GM19395 (cell line): ENCODE measurements at regions not wholly inside any gene's neighbourhood (a gene's known extent, or its start where the extent isn't known, plus 50 kb on each side); places are given as distances from the start of the nearest gene placed in this dataset.

Source experiments
- ATAC-seq: cut with Tn5 transposase; IDR thresholded peaks from one replicate; pipeline ENCODE4 v1.9.1; 2021; ENCODE audit warnings: mild to moderate bottlenecking, moderate library complexity; ENCODE audit not compliant: unreplicated experiment

DNA sequence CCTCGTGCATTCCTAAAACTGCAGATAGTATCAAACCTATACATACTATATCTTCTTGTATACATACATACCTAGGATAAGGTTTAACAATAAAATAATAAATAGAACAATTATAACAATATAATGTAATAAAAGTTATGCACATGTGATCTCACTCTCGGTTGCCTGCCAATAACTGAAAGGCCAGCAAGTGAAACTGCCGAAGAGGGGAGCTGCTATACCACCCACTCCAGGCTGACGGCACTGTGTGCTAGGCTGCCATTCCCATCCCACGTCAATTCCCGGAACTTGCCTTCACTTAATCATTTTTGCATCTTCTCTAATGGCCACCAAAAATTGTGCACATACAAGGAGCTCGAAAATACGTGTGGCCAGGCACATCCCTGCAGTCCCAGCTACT lies 451.1 kb upstream of the FAT1 start:
- no peak for ATAC-seq

DNA sequence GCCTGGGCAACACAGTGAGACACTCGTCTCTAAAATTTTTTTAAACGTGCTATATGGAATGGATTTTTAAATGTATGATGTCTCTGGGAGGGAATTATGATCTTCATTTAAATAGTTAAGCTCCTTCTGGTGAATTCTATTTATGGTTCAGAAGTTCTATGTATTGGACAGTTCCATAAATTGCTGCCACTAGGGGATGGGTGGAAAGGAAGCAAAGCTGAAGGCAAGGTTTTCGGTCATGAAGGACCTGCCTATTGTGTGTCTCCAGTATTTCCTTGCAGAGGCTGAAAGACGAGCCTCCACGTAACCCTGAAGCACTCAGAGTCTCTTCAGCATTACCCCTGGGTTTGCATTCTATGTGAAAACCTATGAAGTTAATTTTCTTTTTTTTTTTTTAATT lies 451.5 kb upstream of the FAT1 start:
- no peak for ATAC-seq

DNA sequence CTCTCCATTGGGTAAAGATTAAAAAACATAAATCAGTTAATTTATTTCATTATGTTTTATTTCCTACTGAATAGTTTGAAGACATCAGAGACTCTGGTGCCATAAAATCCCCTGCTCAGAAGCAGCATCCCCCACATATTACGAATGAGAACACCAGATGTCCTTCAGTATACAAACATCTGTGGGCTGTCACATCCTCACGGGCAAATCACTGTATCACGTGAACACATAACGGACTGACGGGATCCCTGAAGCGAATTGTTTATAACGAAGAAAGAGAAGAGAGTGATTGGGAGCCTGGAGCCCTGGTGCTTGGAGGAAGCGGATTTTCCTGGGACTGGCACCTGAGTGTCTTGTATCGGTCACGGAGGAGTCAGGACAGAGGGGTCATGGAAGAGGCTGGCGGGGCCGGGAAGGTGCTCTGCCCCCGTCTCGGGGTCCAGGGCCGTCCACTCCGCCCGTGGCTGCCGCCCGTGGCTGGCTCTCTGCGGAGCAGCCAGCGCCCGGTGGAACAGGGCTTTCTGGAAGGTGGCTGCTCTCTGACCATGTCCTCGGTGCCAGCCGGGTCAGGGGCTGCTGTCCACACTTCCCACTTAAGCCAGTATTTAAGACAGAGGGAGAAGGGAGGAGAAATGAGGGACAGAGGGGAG lies 452.7 kb upstream of the FAT1 start:
- no peak for ATAC-seq

DNA sequence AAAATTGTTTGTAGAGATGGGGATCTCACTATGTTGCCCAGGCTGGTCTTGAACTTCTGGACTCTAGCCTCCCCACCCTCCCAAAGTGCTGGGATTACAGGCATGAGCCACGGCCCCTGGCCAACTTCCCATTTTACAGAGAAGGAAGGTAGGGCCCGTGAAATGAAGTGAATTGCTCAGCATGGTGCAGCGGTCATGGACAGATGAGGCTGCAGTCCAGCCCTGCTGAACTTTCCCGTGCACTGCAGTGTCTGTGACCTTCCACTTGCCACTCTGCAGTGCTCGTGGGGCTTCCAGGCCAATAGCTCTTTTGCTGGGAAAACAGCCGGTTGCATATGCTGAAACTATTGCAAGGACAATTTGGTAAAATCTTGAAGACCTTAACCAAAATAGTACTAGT lies 454.4 kb upstream of the FAT1 start:
- ATAC-seq = no peak

DNA sequence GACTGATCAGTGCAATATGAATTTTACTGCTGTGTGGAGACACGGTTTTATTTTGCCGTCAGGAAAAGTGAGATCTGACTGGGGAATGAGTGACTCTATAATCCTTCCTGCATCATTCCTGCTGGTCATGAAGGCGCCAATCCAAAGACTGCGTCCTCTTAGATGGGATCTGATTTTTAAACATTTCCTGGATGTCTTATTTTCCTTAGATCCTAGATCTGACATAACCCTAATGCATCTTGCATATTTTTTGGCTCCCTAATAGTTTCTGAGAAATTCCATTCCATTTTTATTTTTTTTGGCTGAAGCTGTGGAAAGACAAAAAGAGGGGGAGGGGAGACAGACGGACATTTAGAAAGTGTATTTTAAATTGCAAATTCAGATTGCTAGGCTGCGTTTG lies 454.9 kb upstream of the FAT1 start:
- no peak for ATAC-seq

DNA sequence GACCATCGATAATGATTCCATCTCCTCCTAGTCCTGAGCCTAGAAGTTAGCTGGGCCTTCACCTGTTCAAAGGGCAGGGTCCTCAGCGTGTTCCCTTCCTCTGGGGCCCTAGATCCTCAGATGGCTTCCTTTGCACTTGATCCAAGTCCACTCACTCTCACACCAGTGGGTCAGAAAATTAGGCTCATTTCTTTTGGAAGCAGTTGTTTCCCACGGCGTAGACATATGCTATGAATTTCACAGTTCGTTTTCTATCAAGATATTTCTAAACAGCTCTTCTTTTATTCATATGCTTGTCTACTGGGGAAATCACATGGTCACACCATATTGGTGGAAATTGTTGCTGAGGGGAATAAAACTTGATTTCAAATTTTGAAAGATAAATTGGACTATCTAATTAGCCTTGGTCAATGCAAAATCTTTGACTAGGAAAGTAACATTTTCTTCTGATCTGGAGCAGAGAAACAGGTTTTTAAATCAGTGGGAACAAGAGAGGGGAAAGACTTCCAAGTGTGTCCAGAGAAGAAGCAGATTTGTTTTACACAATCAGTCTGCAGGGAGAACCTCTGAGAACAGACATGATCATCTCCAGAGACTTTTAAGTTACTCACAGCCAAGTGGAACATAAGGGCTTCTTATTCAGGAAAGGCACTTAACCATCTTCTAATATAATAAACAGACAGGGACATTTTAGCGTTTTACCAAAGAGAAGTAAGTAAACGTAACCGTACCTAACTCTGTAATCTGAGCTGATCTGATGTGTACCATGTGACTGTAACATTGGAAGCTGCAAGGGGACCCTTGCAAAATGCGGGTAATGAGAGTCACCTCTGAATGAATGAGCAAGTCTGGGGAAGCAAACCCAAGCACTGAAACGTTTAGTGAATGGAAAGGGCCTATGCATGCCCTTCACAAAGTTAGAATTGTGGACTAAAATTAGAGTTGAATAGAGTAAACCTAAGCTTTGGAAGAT lies 455.7 kb upstream of the FAT1 start:
- no peak for ATAC-seq

DNA sequence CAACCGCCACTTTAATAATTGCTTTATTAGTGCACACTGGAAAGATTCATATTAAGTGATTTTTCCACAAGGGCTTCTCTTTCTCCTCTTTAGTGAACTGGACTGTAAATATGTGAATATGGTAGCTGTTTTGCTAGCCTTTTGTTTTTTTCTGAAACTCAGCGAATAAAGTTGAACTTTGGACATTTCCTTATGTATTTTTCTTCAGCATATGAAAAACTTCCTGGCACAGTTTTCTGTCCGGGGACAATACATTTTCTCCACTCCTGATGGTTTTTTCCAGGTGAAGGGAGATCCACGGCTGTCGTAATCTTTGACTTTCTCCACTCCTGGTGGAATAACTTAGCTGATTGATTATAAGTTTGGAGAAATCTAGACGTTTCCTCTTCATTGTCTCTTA lies 457.4 kb upstream of the FAT1 start:
- no peak for ATAC-seq

DNA sequence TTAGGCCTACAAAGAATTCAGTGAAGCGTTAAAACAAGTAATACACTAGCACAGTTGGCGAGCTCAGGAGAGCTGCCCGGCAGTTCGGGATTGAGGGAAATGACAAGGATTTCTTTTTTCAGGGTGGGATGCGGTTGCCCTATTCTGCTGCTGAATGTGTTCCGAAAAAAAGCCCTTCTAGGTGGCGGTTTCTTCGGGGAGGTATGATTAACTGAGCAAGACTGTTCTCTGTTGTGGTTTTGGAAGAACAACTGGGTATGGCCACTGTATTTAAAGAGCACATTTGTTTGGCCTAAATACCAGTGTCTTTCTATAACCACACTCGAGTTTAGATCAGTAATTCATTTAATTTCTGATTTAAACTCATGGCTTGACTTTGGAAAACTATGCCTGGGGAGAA lies 459.7 kb upstream of the FAT1 start:
- ATAC-seq = no peak

DNA sequence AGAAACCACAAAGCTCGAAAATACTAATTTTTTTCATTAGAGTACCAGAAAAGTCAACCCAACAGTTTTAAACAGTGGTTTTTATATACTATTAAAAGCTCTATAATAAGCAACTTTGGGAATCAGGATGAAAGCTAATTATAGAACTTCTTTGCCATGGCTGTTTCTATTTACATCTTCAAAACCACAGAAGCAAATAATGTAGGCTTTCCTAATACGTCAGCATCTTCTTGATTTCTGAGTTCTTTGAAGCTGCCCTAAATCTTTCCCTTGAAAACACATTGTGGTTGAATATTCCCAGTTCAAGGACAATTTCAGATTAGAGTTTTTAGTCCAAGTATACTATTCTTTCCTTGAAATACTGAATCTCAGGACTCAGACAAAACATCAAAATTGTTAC lies 460.2 kb upstream of the FAT1 start:
- no peak for ATAC-seq

DNA sequence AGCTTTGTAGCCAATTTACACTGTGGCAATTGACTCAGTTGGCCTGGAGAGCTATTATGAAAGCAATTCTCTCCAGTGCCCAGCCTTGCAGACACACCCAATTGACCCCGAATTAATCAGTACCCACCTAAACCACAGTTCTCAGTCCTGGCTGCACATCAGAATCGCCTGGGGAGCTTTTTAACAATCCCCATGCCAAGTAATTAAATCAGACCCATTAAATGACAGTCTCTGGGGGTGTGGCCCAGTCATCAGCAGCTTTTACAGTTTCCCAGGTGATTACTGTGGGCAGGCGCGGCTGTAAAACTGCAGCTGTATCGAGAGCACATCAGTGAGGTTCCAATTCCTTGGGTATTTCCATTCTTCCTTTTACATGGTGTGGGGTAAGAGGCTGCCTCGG lies 460.9 kb upstream of the FAT1 start:
- no peak for ATAC-seq

DNA sequence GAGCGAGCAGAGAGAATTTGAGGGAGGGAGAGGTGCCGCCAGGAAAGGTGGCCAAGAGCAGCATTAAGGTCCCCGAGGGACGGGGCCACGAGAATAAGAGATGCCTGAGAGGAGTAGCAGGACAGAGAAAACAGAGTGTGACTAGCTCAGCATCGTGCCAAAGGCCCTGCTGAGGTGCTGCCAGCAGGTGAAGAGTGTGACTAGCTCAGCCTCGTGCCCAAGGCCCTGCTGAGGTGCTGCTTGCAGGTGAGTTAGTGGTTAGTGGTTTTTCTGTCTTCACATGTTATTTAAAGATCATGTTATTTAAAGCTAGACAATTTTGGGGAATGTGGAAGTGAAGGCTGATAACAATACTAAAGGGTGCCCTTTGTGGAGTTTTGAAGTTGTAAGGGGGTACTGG lies 464.5 kb upstream of the FAT1 start:
- ATAC-seq = no peak

DNA sequence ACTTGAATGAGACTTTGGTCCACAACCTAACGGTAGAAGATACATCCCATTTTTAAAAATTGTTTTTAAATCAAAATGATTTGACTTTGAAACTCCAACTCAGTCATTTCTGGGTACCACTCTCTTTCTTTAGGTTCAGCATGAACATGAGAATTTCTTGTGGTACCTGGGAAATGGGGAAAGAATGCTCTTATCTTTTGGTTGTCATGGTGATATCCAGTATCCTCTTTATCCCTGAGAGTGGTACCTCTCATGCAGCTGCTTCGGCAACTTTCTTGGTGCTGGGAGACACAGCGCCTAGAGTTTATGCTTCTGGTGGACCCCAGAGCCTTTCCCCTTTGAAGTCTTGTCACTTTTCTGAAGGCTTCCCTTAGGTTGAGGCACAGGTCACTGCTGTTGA lies 465.1 kb upstream of the FAT1 start:
- no peak for ATAC-seq

DNA sequence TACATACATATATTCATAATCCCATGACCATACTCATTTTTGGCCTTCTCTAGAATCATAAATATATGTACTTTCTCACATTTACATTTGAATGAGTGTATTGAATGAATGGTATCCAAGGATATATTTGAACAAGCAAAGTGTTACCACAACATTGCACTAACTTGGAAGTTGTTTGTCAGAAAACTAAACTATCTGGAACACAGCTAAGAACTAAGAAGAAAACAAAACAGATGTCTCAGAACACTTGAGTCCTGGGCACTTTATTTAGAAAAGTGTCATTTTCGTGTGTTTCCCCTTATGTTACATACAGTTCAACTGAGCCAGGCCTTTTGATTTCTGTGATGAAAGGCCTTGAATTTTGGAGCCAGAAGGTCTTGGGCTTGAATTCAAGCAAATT lies 466.7 kb upstream of the FAT1 start:
- no peak for ATAC-seq

DNA sequence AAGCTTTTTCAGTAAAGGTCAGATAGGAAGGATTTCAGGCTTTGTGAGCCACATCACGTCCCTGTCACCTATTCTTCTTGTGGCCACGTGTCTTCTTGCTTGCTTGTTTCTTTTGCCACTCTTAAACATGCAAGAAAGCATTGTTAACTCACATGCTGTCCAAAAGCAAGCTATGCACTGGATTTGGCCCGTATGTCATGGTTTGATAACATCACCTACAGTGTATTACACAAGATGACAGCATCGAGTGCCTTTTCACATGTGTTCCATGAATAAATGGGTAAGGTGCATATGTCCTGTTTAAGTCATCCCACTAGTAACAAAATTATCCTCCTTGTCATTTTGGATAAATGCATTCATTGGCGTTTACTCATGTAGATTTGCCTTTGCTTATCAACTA lies 468.0 kb upstream of the FAT1 start:
- ATAC-seq = no peak

DNA sequence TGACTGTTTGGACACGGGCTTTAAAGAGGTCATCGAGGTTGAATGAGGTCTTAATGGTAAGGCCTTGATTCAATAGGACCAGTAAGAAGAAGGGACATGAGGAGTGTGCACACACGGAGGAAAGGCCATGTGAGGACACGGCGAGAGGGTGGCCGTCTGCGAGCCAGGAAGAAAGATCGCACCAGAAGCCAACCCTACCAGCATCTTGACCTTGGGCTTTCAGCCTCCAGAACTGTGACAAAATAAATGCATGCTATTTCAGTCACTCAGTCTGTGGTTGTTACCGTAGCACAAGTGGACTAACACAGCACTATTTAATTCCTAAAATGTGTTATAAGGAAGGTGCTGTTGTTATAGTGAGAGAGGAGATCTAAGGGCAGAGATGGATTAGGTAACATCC lies 468.6 kb upstream of the FAT1 start:
- ATAC-seq = no peak

DNA sequence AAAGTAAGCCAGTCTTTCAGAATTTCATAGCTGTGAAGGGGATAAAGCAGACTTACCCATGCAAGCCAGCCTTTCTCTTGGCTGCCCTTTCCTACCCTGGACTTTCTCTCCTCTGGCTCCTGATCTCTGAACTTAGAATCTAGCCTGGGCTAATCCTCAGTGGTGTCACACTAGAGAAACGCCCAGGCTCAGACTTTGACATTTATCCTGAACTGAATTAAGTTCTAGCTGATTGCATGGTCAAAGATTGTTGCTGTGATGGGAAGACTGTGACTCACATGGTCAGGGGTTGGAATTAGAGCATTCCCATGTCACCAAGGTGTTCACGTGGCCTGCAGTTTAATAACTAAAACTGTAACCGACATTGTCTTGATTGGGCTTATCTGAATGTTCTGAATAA lies 469.5 kb upstream of the FAT1 start:
- no peak for ATAC-seq

DNA sequence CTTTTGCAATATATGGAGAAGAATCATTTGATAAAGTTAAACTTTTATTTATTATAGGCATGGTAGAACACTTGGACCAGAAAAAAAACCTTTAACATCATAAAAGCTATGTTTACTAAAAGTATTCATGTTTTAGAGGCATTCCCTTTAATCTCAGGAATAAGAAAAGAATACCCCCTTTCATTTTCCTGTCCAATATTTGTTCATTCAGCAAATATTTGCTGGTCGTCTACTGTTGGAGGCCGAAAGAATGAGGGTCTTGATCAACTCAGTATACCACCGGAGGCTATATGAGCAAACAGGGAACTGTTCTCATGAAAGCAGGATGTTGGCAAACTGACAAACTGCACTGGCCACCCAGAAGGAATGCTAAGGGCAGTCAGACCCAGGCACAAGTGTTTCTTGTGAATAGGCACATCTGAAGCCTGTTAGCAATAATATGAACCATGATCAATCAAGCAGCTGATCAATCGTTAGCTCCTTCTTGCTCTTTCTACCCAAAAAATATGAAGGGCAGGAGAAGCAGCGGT lies 480.8 kb upstream of the FAT1 start:
- no peak for ATAC-seq

DNA sequence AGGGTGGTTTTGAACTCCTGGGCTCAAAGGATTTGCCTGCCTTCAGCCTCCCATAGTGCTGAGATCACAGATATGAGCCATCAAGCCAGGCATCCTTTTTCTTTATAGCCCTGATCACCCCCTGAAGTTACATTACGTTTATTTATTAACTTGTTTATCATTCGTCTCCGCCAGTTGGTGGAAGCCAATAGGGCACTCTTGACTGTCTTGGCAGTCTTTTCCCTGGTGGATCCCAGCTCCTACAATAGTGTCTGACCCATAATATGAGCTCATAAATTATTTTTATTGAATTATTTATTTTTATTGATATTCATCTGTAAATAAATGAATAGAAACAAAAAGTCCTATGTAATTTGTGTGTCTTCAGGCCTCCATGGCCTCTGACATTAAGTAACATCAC lies 484.3 kb upstream of the FAT1 start:
- ATAC-seq = no peak

DNA sequence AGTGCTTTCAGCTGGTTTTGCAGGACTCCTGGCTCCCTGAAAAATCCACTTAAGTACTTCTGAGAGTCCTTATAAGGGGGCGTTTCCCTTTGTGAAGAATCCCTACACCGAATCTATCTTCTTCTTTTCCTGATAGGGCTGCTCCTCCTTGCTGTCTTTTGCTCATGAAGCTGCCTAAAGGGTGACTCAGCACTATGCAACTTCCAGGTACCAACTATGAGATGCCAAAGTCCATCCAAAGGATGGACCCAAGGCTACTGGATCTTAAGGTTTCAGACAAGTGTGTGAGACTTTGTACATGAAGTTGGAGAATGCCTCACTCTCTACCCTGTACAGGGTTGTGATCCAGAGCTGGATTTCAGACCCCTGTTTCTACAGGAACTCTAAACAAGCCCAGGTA lies 485.0 kb upstream of the FAT1 start:
- no peak for ATAC-seq

DNA sequence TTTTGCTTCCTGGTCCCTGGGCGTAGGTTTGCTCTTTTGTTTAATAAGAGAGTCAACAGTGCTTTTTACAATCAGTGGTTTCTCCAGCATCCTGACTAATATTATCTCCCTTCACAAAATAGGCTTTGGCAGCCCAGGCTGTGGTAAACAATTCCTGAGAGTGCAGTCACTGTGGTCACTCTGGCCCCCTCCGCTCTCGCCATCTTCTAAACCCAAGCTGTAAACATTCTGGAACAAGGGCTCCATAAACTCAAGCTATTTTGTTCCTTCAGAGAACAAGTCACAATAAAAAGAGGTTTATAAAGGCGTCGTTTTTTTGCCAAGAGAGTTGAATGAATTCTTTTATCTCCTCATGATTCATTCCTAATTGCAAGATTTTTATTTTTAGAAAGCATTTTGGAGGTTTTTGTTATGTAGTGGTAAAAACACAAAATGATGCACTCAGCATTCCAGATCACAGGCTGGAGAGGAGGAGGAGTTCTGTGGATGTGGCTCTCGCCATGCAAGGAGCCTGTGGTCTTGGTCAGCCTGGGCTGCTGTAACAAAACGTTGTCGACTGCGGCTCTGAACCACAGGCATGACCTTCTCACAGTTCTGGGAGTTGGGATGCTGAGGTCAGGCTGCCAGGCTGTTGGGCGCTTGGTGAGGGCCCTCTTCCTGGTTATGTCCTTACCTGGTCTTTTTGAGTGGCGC lies 486.4 kb upstream of the FAT1 start:
- ATAC-seq = no peak

DNA sequence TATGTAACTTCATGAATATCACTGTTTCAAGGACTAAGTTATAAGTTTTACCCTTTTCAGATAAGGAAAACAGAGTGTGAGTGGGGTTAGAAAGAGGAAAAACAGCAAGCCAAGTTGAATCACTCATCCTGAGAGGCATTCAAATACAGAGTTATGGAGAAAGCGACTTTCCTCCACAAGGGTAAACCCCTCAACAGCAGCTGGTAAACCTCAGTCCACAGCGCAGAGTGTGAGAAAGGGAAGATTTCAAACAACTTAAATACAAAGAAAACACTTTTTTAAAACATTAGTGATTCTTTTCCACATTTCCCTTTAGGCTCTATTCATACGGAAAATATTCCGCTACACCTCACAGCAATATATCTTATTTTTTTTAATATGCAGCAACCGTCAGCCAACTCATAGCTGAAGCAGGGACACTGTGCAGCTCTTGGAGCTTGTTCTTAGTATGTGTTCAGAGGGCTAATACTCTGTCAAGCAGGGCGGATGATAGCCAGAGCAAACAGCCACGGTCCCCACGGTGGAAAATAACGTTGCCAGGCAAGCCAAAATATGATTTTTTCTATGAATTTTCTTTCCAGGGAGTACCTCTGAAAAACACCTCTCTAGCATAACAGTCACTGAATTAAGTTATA lies 488.9 kb upstream of the FAT1 start:
- ATAC-seq = no peak
